NT2/D1 (cell line): ENCODE measurements at regions not wholly inside any gene's neighbourhood (a gene's known extent, or its start where the extent isn't known, plus 50 kb on each side); places are given as distances from the start of the nearest gene placed in this dataset.

Source experiments
- SUZ12 ChIP-seq: IDR thresholded peaks from 2 replicates; pipeline ENCODE4 v1.6.1; 2011; ENCODE audit not compliant: insufficient read length, insufficient read depth; ENCODE audit errors: extremely low read depth
- YY1 ChIP-seq: IDR thresholded peaks from 2 replicates; pipeline ENCODE4 v1.6.1; 2011; ENCODE audit not compliant: insufficient read length, insufficient read depth
- ZNF274 ChIP-seq: IDR thresholded peaks from 2 replicates; pipeline ENCODE4 v1.6.1; 2011; ENCODE audit warnings: mild to moderate bottlenecking, low read depth, low read length

DNA sequence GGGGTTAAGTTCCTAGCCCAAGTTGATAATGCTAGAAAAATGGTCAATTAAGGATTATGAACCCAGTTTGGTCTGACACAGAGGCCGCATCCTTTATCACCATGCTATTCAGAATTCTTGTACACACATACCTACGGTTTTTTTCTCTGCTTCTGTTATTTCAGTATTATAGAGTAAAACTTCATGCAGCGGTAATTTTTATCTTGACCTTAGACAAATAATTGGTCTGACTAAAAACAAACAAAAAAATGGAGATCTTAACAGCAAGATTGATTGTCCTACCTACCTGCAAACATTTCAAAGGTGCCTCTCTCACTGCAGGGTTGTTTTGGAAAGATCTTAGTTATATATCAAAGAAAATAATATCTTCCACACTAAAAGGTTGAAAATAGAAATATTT is 201.9 kb upstream of the PRICKLE1 start:
- no peak for TF ChIP-seq SUZ12
- TF ChIP-seq YY1: no peak
- no peak for TF ChIP-seq ZNF274
